ENCODE measurements at regions not wholly inside any gene's neighbourhood (a gene's known extent, or its start where the extent isn't known, plus 50 kb on each side); places are given as distances from the start of the nearest gene placed in this dataset.
"Not testable (repeated sequence)": the region's sequence is repeated elsewhere in the genome, so short reads cannot be mapped to it uniquely, and the experiment has no call there.

DNA sequence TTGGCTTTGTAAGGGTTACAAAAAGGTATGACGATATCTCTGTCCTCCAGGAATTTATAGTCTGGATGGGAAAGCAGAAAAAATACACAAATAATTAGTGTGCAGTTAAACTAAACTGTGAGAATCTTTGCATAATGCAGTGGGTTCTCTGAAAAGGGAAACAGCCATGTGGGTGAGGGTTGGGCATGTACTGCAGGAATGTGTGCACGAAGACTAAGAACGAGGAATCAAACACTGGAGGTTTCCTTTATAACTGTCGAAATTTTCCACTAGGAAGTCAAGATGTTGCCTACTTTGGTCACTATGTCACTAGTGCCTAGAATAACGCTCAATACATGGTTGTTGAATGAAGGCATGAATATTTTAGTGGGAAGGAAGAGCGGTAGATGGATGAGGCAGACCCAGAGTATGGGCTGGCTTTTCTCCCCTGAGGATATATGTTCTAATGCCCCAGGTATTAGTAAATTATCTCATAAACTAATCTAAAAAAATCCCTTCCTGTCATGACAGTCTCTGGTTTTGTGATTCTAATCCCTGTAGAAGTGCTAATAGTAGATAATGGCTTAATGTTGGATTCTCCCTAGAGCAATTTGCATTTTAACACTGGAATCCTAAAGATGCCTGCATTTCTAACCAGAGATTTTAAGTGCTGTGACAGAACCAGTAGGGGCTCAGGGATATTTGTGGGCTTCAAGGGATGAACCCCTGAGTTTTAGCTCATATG, 227.3 kb downstream of the NMUR2 start:
- DNase-seq = no peak

DNA sequence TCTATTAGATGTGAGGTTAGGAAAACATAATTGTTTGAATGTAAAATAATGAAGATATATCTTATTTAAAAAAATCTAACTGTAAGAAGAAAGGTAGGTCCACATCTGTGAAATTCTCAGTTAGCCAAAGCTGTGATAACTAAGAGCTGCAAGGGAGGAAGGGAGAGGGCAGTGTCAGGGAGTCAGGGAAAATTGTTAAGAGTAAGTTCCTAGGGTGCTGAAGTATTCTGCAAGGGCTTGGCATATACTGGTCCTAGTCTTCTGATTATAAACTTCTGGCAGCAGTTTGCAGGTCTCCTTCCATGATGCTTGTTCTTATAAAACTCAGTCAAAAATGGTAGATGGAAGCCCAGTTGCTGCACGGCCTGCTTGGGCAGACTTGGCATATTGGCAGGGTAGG, 233.2 kb downstream of the NMUR2 start:
- no peak for DNase-seq

DNA sequence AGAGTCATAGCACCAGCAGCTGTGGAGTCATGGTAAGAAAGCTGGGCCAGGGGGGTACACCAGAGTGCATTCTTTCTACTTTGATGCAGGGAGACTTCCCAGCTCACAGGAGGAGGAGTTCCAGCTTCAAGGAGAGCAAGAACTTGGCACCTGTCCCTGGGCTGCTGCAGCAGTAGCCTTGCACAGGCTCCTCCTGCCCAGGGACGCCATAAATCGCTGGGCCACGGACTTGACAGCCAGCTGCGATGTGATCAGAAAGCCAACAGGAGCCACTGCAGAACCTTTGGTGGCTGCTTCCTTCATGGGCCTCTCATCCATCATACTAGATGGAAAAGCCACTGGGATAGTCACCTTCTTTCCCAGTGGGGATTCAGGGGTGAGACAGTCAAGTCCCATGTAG, 234.7 kb downstream of the NMUR2 start:
- no peak for DNase-seq

DNA sequence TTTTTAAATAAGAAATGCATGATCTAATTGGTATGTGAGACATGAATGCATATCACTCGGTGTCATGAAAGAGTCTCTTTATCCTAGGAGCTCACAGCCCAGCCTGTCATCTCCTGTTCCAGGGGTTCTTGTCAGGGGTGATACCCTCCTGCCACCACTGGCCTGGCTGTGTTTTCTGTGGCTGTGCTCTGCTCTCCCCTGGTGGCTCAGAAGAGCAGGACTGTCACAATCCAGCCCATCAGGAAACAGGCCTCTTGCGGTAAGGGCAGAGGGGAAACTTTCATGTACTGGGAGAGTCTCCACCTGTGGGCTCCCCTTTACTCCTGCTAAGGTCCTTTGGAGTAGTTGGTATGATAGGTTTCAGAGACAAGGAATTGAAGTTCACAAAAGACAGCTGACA, 240.2 kb upstream of the GLRA1 start:
- no peak for DNase-seq

DNA sequence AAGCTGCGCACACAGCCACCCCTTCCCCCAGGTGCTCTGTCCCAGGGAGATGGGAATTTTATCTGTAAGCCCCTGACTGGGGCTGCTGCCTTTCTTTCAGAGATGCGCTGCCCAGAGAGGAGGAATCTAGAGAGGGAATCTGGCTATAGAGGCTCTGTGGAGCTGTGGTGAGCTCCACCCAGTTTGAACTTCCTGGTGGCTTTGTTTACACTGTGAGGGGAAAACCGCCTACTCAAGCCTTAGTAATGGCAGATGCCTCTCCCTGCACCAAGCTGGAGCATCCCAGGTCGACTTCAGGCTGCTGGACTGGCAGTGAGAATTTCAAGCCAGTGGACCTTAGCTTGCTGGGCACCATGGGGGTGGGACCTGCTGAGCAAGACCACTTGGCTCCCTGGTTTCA, 235.2 kb upstream of the GLRA1 start:
- DNase-seq = not testable (repeated sequence)

DNA sequence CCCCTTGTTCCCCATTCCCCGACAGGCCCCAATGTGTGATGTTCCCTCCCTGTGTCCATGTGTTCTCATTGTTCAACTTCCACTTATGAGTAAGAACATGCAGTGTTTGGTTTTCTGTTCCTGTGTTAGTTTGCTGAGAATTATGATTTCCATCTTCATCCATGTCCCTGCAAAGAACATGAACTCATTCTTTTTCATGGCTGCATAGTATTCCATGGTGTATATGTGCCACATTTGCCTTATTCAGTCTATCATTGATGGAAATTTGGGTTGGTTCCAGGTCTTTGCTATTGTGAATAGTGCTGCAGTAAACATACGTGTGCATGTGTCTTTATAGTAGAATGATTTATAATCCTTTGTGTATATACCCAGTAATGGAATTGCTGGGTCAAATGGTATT, 229.8 kb upstream of the GLRA1 start:
- DNase-seq = not testable (repeated sequence)

DNA sequence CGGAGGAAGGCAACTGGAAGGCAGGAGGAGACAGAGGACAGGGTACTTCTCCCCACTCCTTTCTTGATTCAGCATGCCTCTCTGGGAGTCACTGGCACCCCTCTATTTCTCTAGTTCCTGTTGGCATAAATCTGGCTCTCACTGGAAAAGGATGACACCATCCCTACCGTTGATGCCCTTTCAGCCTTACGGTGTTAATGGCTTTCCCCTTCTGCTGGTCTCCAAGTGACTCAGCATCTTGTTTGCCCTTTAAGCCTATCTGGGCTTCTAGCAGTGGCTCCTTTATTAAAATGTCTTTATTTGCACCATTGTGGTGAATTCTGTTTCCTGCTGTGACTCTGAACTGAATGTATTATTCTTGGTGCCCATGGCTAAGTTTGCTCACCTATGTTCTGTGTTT, 227.3 kb upstream of the GLRA1 start:
- DNase-seq = no peak

DNA sequence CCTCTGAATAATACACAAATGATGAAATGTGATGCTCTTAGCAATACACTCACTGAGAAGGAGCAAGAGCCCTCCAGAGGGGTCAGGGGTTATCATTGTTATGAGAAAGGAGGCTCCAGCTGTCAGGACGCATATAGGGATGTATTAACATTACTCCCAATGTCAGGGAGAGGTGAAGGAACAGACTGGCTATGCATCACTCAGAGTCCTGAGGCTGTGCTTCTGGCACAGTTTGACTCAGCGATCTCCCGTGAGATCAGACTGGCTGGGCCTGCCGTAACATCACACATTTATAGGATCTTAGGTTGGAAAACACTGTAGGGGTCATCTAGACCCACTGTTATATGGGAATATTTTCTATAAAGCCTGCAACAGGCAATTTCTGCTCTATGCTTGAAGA, 226.5 kb upstream of the GLRA1 start:
- no peak for DNase-seq

DNA sequence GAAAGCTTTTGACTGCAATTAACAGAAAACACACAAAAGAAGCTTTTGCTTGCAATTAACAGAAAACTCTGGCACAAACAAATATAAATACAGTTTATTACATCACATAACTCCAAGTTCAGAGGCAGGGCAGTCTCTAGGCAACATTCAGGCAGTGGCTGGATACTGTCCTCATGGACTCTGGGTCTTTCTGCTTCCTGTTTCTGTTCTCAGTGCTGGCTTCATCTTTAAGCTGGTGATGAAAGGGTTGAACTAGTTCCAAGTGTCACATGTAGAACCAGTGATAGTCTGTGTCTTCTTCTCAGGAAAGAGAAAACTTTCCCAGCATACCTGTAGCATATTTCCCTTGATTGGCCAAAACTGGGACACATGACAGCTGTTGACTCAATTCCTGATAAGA, 222.6 kb upstream of the GLRA1 start:
- DNase-seq = no peak

DNA sequence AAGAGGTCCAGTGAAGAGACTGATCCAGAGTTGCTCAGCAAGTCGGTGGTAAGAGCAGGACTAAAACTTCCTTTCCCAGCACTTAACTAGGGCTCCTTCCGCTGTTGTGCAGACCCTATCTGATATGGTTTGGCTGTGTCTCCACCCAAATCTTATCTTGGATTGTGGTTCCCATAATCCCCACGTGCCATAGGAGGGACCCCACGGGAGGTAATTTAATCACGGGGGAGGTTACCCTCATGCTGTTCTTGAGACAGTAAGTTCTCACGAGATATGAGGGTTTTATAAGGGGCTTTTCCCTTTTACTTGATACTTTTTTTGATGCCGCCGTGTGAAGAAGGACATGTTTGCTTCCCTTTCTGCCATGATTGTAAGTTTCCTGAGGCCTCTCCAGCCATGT, 221.9 kb upstream of the GLRA1 start:
- no peak for DNase-seq

DNA sequence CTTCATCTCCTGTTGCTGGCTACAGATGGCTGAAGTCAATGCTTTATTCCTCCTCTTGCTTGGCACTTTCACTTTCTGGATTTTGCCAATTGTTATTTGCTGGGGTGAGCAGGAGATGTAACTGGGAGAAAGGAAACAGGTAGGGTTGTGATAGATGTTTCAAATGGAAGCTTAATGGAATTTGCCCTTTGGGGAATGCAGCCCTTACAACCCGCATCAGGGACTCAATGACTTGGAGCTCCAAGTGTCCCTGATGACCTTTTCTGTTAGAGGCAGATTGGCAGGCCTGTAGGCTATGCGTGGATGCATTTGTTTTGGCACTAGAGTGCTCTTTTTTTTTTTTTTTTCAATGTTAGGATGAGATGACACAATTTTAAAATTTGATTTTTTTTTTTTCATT, 219.9 kb upstream of the GLRA1 start:
- no peak for DNase-seq

DNA sequence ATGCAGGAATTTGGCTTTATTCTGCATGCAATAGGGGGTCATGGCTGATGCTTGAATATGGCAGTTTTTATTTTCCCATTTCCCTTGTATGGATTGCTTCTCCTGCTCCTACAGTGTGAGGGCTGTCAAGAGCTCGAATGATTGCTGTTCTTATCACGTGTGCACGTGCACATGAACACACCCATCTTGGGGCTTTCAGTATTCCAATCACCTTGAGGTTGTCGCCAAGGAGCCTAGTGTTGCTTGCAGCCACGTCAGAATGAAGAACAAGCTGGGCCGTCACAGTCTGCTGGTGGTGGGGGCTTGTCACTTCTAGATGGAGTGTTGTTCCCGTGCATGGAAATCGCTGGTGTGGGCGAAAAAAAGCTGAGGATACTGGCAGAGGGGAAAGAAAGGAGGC, 219.4 kb upstream of the GLRA1 start:
- DNase-seq = no peak

DNA sequence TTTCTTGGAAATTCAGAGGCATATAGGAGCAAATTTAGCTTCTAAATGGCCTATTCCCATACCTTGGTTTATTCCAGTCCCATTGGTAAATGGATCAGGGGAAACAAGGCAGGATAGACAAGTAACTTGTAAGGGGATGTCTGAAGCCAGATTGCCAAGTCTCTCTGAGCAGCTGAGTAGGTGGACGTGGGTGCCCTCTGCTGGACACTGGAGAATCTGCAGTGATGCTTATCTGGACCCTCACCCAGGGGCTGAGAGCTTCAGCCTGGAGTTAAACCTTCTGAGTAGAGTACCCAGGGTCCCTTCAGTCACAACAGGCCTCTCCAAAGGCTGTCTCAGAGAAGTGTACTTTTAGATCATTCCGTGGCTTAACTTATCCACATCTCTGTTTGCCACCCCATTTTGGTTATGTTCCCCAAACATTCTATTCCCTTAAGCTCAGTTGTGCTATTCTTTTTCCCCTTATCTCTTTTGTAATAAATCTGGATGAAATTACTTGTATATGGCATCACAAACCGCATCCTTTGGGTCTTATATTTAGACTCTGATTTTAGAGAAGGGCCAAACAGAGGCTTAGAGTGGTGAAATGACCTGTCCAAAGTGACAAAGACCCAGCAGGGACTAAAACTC, 218.3 kb upstream of the GLRA1 start:
- peak; percentile 26 for DNase-seq

DNA sequence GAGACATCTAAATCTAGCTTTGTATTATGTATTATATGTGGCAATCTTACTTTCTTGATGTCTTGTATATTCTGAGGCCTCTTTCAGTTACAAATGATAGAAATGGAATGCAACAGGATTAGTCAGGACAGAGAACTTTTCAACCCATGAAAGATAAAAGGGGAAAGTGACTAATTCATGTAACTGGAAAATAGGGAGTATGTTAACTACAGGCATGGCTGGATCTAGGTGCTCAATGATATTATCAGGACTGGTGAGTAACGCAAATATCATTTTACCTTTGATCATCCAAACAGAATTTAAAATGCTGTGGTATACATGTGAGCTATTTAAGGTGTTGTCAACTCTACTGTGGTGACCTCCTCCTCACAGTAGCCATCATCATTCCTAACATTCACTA, 215.7 kb upstream of the GLRA1 start:
- DNase-seq = no peak

DNA sequence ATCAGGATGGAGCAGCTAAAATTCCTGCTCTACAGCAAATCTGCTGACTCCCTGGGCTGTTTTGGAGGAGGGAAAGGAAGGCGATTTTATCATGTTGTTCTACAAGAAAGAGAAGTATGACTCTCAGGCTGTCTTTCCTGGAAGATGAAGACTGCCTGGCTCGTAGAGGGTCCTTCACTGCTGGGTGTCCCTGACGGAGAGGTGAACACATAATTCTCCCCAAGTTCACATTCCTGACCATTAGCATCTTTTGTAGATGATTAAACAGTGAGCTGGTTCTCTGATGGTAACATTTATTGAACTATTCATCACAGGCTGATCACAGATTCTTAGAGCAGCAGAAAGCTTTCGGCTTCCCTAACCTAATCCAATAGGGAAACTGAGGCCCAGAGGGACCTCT, 212.4 kb upstream of the GLRA1 start:
- no peak for DNase-seq

DNA sequence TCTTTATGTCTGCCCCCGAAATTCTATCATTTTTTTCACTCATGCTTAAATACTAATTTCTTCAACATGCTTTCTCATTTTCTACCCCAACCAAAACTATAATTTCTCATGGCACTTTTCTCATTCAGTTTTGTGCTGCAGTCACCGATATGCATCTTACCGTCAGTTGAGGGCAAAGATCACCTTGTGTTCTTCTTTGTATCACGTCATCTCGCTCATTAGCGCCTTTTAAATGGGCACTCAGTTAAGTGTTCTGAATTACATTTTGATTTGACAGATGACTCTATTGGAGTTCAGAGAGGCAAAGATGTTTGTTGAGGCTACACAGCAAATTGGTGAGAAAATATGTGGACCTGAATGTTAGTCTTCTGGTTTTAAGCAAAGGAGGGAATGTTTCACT, 211.7 kb upstream of the GLRA1 start:
- DNase-seq = no peak

DNA sequence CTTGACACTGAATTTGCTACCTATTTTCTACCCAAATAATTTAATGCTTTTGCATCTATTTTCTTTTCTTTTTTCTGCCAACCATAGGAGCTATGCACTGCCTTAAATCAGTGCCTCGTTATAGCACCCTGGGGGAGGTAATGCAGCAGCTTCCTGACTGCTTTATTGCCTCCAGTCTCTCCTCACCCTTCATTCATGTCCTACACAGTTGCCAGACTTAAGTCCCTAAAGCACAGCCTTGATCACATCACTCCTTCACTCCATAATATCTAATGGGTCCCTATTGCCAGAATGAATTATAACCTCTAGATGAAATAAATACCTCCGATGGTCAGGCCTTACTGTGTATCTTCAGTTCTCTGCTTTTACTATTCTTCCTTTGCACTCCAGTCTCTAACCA, 211.2 kb upstream of the GLRA1 start:
- no peak for DNase-seq

DNA sequence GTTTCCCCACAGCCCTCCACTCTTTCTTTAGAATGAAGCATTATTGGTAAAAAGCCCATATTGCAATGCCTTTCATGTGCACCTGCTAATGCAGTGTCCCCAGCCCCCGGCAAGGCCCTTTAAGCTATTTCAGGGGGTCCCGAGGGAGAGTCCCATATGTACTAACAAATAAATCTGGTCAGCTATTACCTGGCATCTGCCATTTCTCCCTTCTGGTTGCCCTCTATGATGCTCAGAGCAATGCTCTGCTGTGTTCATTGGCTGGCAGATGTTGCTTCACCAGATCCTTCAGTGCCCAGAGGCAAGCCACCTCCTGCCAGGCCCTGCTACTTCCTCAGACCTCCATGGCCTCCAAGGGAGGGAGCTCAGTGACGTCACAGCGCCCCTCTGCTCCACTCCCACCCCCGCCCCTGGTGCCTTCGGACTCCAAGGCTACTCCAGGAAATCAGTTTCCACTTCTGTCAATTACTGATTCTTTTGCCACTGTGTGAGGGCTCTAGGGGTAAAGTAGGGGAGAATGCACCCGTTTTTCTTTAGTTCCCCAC, 201.1 kb upstream of the GLRA1 start:
- no peak for DNase-seq

DNA sequence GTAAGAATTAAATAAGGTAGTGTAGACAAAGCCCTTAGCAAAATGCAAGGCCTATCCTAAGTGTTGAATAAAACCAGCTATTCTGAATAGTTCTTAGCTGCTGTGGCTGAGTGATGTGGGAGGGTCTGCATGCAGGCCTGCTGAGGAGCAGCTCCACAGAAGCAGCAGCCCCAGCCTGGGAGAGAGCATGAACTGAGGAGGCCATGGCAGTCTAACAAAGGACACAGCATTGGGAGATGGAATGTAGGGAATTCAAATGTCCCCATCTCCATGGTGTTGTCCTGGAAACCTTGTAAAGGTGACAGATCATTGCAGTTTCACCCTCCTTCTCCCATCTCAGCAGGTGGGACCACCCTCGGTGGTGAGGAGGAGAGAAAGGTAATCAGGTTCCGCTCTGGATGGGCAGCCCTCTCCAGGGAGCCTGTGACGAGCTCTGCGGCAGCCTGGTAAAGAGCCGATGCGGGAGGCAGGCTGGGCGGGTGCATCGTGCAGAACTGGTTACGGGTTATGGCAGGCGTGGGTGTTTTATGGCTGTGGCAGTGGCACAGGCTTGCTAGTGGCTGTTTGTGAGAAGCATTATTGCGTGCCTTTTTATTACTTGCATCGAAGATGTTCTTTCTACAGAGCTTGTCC, 199.9 kb upstream of the GLRA1 start:
- no peak for DNase-seq

DNA sequence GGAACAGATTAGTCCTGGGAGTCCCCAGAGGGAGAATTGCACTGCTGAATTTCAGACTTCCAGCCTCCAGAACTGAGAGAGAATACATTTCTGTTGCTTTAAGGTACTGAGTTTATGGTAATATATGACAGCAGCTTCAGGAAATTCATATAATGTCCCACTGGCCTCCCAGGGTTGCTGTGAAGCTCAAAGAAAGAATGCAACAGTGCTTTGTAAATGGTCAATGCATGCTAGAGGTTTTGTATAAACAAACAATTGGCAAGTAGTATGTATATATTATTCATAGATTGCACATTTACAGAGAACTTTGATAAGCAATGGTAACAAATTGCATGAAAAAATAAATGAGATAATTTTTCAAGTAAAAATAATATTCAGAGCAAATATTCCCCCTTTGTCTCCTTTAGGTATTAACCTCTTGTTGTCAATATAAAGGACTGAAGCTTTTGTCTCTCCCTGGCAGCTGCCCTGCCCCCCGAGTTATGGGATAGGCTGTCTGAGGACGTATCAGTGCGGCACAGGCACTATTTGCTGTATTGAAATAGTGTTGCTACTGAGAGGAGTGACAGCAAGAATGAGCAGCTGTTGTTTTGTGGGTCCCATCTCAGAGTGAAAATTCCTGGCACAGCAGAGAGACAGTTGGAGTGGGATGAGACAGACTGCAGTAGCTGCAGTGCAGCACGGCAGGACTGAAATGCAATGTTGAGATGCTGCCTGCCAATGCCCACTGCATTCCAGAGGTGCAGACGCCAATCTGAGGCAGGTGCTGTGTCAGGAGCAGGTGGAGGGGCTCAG, 194.2 kb upstream of the GLRA1 start:
- DNase-seq = no peak

DNA sequence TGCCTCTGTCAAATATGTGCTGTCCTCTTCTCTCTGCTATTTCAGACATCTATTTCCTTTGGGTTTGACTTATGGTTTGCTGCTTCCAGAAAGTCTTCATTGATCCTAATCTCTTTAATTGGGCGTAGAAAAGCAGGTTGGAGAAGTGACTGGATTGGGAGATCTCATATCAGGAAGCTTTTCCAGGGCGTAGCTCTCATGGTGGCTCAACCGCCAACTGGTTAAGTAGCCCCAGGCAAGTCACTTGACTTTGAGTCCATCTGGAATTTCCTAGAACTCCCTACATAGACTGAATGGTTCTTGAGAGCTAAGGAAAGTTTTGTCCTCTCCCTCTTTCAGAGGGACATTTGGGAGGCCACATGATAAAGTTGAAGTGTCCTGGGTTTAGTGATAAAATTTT, 192.3 kb upstream of the GLRA1 start:
- DNase-seq = no peak

DNA sequence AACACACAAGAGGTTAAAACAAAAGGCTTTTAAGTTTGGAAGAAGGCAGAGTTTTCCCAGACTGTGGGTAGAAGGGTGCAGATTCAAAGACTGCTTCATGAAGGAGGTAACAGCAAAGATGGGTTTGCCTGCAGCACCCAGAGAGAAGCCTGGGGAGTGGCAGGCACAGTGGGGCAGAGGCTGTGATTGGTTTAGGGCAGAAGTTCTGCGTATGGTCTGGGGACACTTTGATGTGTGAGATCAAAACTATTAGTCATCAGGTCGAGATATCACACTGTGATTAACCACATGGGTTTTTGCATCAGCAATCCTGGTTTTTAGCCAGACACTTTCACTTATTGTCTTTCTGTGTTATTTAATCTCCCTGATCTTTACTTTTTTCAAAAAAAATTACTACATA, 188.8 kb upstream of the GLRA1 start:
- no peak for DNase-seq

DNA sequence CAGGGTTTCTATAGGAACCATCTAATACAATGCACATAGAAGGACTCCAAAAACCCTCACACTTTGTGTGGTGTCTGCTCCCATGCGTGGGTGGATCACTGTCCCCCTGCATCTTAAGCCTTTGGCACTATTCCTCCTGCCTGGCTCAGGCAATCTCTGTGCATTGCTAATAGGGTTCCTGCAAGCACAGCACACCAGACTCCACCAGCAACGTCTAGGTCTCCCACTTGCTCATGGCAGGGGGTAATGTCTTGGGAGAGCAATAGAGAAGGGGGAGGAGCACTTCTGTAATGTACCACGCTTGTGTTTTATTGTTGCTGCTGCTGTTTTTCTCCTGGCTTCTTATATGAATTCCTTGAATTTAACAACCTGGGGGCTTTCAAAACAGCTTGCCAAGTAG, 182.6 kb upstream of the GLRA1 start:
- DNase-seq = no peak

DNA sequence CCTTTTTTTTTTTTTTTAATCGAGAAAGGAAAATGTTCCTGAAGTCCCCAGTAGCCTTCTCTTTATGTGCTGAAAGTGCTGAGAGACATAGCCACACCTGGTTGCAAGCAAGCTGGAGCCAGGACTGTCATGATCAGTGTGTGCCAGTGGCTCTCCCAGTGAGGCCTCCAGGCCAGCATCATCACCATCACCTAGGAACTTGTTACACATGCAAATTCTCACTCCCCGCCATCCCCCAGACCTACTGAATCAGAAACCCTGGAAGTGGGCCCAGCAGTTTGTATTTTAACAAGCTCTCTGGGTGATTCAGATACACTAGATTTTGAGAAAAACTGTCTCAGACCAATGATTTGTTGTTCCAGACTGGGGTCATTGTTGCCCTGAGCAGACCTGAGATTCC, 181.9 kb upstream of the GLRA1 start:
- no peak for DNase-seq

Measured in T1000 (cell line).